ENCODE measurements at regions not wholly inside any gene's neighbourhood (a gene's known extent, or its start where the extent isn't known, plus 50 kb on each side); places are given as distances from the start of the nearest gene placed in this dataset.

GRCh38 chr1:75673399-75673798 is 51.1 kb upstream of the ACADM start:
- TF ChIP-seq, protein P1, sequence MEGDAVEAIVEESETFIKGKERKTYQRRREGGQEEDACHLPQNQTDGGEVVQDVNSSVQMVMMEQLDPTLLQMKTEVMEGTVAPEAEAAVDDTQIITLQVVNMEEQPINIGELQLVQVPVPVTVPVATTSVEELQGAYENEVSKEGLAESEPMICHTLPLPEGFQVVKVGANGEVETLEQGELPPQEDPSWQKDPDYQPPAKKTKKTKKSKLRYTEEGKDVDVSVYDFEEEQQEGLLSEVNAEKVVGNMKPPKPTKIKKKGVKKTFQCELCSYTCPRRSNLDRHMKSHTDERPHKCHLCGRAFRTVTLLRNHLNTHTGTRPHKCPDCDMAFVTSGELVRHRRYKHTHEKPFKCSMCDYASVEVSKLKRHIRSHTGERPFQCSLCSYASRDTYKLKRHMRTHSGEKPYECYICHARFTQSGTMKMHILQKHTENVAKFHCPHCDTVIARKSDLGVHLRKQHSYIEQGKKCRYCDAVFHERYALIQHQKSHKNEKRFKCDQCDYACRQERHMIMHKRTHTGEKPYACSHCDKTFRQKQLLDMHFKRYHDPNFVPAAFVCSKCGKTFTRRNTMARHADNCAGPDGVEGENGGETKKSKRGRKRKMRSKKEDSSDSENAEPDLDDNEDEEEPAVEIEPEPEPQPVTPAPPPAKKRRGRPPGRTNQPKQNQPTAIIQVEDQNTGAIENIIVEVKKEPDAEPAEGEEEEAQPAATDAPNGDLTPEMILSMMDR (IDR thresholded peaks at IDR 0.05): no peak
- no peak for TF ChIP-seq ZFX (IDR thresholded peaks at IDR 0.05; ENCODE audit: borderline replicate concordance)

Measured in 22Rv1 (cell line).